ENCODE measurements at regions not wholly inside any gene's neighbourhood (a gene's known extent, or its start where the extent isn't known, plus 50 kb on each side); places are given as distances from the start of the nearest gene placed in this dataset.

DNA sequence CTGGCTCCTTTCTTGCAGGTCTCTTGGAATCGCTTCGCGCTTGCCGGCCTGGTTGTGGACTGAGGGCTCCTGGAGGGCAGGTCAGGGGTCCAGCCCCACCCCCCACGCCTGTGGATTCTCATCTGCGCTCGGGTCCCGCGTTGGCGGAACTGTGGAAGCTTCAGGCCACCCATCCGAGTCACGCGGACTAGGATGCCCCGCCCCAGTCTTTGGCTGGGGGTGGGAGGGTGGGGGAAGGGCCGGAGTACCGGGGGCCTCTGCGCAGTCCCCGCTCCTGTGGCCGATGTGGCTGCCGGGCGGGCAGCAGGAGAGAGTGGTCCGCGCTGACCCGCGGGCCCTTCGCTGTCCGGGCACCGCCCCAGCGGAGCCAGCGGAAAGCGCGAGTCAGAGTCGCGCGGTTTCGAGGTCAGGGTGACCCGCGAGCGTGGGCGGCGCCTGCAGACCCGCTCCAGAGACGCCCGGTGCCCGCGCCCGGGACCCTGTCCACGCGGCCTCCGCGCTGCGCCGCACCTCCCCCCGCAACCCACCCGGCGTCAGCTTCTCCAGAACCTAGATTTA, 114.2 kb downstream of the KLF13 start:
- TF ChIP-seq, protein P1, sequence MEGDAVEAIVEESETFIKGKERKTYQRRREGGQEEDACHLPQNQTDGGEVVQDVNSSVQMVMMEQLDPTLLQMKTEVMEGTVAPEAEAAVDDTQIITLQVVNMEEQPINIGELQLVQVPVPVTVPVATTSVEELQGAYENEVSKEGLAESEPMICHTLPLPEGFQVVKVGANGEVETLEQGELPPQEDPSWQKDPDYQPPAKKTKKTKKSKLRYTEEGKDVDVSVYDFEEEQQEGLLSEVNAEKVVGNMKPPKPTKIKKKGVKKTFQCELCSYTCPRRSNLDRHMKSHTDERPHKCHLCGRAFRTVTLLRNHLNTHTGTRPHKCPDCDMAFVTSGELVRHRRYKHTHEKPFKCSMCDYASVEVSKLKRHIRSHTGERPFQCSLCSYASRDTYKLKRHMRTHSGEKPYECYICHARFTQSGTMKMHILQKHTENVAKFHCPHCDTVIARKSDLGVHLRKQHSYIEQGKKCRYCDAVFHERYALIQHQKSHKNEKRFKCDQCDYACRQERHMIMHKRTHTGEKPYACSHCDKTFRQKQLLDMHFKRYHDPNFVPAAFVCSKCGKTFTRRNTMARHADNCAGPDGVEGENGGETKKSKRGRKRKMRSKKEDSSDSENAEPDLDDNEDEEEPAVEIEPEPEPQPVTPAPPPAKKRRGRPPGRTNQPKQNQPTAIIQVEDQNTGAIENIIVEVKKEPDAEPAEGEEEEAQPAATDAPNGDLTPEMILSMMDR (IDR thresholded peaks at IDR 0.05): peak; percentile 3
- Mint-ChIP-seq H3K9me3 (ENCODE audit: low read depth) (no peaks in the 10 kb centered on the region), H3K4me1 (ENCODE audit: low read depth) (peaks cover 32% of the 10 kb centered on the region), H3K27me3 (ENCODE audit: low read depth) (no peaks in the 10 kb centered on the region), H3K27ac (ENCODE audit: unreplicated experiment) (peak overlapping the region; percentile 77), H3K36me3 (ENCODE audit: low read depth) (no peaks in the 10 kb centered on the region), H3K4me3 (ENCODE audit: unreplicated experiment) (peak overlapping the region; percentile 58)
- DNase-seq (ENCODE audit: low spot score): no peak

DNA sequence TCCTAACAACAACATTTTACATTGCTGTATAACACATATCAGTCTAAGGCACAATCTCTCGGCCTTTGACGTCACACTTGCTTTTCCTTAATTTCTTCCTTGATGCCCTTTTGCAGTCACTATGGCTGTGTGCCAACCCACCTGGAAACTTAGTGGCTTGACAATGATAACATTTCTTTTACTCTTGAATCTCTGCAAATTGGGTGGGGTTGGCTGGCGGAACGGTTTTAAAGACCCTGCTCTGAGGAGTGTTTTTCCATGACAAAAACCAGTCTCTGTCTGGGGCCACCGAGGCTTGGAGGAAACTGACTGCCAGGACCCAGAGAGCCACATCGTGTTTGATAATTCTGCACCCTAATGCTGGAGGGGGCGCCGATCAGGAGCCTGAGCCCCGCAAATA, 115.6 kb downstream of the KLF13 start:
- Mint-ChIP-seq H3K27me3 (ENCODE audit: low read depth) (no peaks in the 10 kb centered on the region), H3K4me1 (ENCODE audit: low read depth) (peaks cover 31% of the 10 kb centered on the region), H3K27ac (ENCODE audit: unreplicated experiment) (peak overlapping the region; percentile 68), H3K4me3 (ENCODE audit: unreplicated experiment) (no peak overlapping the region), H3K36me3 (ENCODE audit: low read depth) (no peaks in the 10 kb centered on the region), H3K9me3 (ENCODE audit: low read depth) (no peaks in the 10 kb centered on the region)
- TF ChIP-seq, protein P1 (IDR thresholded peaks at IDR 0.05): no peak
- DNase-seq (ENCODE audit: low spot score): no peak

DNA sequence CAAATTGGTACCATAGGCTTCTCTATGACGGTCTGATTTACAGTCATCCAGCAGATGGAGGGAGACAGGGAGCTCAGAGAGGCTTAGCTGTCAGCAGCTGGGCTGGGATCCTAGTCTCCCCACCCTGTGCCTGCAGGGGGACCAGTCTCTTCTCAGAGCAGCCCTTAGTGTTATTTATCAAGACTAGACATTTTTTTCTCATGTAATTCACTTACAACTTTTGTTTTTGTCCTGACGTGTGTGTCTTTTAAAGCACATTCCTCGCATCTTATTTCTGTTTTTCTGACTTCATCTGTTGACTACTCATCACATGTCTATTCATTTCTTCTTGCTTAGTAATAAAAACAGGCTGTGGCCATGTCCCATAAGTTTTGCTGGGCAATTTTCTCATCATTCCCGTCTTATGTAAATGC, 116.1 kb downstream of the KLF13 start:
- H3K27ac Mint-ChIP-seq (ENCODE audit: unreplicated experiment): peak overlapping the region; percentile 68
- no peaks in the 10 kb centered on the region for H3K36me3 Mint-ChIP-seq (ENCODE audit: low read depth)
- no peak for DNase-seq (ENCODE audit: low spot score)
- no peak overlapping the region for H3K4me3 Mint-ChIP-seq (ENCODE audit: unreplicated experiment)
- H3K4me1 Mint-ChIP-seq (ENCODE audit: low read depth): peaks cover 31% of the 10 kb centered on the region
- TF ChIP-seq, protein P1 (IDR thresholded peaks at IDR 0.05): peak; percentile 73
- H3K27me3 Mint-ChIP-seq (ENCODE audit: low read depth): no peaks in the 10 kb centered on the region
- H3K9me3 Mint-ChIP-seq (ENCODE audit: low read depth): no peaks in the 10 kb centered on the region

DNA sequence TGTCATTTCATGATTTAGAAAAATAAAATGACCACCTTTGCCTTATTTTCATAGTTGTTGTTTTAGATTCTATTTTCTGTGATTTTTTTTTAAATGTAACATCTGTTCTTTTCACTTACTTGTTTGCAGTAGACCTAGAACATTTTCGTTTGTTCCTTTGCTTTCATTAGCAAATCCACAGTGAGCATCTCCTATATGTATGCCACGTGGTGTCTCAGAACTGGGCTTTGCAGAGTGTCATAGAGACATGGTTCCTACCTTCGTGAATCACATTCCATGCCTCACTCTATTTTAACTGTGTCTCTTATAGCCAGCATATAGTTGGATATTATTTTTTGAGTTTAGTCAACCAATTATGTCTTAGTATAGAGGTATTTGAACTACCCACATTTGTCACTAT, 118.2 kb downstream of the KLF13 start:
- DNase-seq (ENCODE audit: low spot score): no peak
- Mint-ChIP-seq H3K4me3 (ENCODE audit: unreplicated experiment) (no peak overlapping the region), H3K9me3 (ENCODE audit: low read depth) (no peaks in the 10 kb centered on the region), H3K27me3 (ENCODE audit: low read depth) (no peaks in the 10 kb centered on the region), H3K4me1 (ENCODE audit: low read depth) (peaks cover 31% of the 10 kb centered on the region), H3K27ac (ENCODE audit: unreplicated experiment) (no peak overlapping the region), H3K36me3 (ENCODE audit: low read depth) (no peaks in the 10 kb centered on the region)
- TF ChIP-seq, protein P1 (IDR thresholded peaks at IDR 0.05): no peak

DNA sequence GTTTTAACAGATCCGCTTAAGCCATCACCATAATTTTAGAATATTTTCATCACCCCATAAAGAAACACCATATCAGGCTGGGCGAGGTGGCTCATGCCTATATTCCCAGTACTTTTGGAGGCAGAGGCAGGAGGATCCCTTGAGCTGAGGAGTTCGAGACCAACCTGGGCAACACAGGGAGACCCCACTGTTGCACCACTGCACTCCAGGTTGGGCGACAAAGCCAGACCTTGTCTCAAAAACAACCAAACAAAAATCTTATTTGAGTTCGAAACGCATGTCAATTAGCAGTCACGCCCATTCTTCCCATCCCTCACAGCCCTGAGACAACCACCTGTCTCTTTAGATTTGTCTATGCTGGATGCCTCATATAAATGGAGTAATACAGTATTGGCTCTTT, 119.9 kb downstream of the KLF13 start:
- no peak overlapping the region for H3K27ac Mint-ChIP-seq (ENCODE audit: unreplicated experiment)
- H3K27me3 Mint-ChIP-seq (ENCODE audit: low read depth): no peaks in the 10 kb centered on the region
- H3K36me3 Mint-ChIP-seq (ENCODE audit: low read depth): no peaks in the 10 kb centered on the region
- no peak overlapping the region for H3K4me3 Mint-ChIP-seq (ENCODE audit: unreplicated experiment)
- no peak for DNase-seq (ENCODE audit: low spot score)
- TF ChIP-seq, protein P1 (IDR thresholded peaks at IDR 0.05): no peak
- peaks cover 23% of the 10 kb centered on the region for H3K4me1 Mint-ChIP-seq (ENCODE audit: low read depth)
- H3K9me3 Mint-ChIP-seq (ENCODE audit: low read depth): peaks cover 9% of the 10 kb centered on the region
